ENCODE measurements at regions not wholly inside any gene's neighbourhood (a gene's known extent, or its start where the extent isn't known, plus 50 kb on each side); places are given as distances from the start of the nearest gene placed in this dataset.

GRCh38 chr4:187160486-187160885 is 436.8 kb upstream of the FAT1 start:
- no peak for TF ChIP-seq POLR2A (IDR thresholded peaks at IDR 0.05)
- no peak for TF ChIP-seq CTCF (IDR thresholded peaks at IDR 0.05)
